Activated CD4-positive, alpha-beta T cell treated with anti-CD3 and anti-CD28 coated beads for 36 hours (primary cell): ENCODE measurements at regions not wholly inside any gene's neighbourhood (a gene's known extent, or its start where the extent isn't known, plus 50 kb on each side); places are given as distances from the start of the nearest gene placed in this dataset.
"Not testable (repeated sequence)": the region's sequence is repeated elsewhere in the genome, so short reads cannot be mapped to it uniquely, and the experiment has no call there.

ENCODE experiments used
- ATAC-seq: fragments of 200-7000 bp; cut with Tn5 transposase; one replicate; pipeline ENCODE4 v1.10.0; 2021; ENCODE audit warnings: mild to moderate bottlenecking, moderate library complexity
- CTCF ChIA-PET: fragments of 350-600 bp; sonication (Branson Sonifier 250); formaldehyde crosslinking; loops from one replicate; lab custom pipeline; 2021; ENCODE audit warnings: antibody characterized with exemption; lab: Charles Lee
- POLR2A ChIA-PET: fragments of 350-600 bp; sonication (Branson Sonifier 250); formaldehyde crosslinking; loops from one replicate; lab custom pipeline; 2021; ENCODE audit warnings: antibody characterized with exemption, inconsistent platforms; lab: Charles Lee
- DNase-seq: peaks from one replicate; pipeline ENCODE4 v3.0.0-alpha.2; 2020
- H3K27ac Mint-ChIP-seq: one replicate; pipeline ENCODE4 v1.8.0; 2021; ENCODE audit warnings: mixed read lengths
- H3K27me3 Mint-ChIP-seq: one replicate; pipeline ENCODE4 v1.8.0; 2021; ENCODE audit warnings: mixed read lengths
- H3K36me3 Mint-ChIP-seq: one replicate; pipeline ENCODE4 v1.8.0; 2021; ENCODE audit warnings: low read depth, mixed read lengths
- H3K4me1 Mint-ChIP-seq: one replicate; pipeline ENCODE4 v1.8.0; 2021; ENCODE audit warnings: mixed read lengths
- H3K4me3 Mint-ChIP-seq: one replicate; pipeline ENCODE4 v1.8.0; 2021; ENCODE audit warnings: mild to moderate bottlenecking, moderate library complexity, mixed read lengths
- H3K9me3 Mint-ChIP-seq: one replicate; pipeline ENCODE4 v1.8.0; 2021; ENCODE audit warnings: low read depth, mixed read lengths
- intact Hi-C, 2 experiments: fragments of 100-400 bp; cut with DNase I in 1 of 2; cut with micrococcal nuclease in 1 of 2; formaldehyde crosslinking; loops; one replicate each; pipeline versions ENCODE4 v1.14.2 to v1.15.1; 2022 to 2024; cut with DNase I, micrococcal nuclease

DNA sequence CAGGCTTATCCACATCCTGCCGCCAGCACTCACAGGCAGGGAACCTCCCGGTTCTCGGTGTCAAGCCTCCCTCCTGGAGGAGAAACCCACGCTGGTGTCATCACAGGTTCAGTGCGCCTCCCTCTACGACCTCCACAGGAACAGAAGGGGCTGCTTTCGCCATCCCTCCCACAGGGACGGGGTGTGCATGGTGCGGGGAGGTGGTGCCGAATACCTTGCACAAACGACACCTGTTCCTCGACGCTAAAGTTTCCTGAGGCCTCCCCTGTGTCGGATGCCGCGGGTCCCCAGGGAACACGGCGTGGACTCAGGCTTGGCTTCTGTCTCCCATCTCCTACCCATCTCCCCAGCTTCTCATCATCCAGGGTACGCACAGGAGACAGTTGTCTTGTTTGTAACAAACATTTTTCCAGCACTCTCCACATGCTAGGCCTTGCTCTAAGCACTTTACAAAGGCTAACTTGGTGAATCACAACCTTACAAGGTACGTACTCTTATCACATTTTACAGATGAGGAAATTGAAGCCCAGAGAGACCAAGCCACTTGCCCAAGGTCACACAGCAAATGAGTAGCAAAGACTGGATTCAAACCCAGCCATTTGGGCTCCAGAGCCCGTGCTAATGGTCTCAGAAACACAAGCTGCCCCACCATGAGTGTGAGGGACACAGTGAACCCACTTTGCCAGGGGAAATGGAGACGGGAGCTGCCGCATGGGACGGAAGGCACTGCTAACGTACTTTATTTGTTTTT lies 271.6 kb downstream of the C16orf95 start:
- Mint-ChIP-seq H3K36me3 (no peaks in the 10 kb centered on the region), H3K4me1 (no peaks in the 10 kb centered on the region), H3K27me3 (peaks cover 10% of the 10 kb centered on the region), H3K27ac (no peak overlapping the region), H3K9me3 (no peaks in the 10 kb centered on the region), H3K4me3 (no peak overlapping the region)
- POLR2A ChIA-PET = no interaction called here
- CTCF ChIA-PET = interaction anchor here (1.0 kb wide), 1 partner anchor 17 kb away, joined by 5 read pairs; no protein-coding TSS in a partner anchor
- DNase-seq (no peak), ATAC-seq (no peak)
- intact Hi-C loops = no loop called here

DNA sequence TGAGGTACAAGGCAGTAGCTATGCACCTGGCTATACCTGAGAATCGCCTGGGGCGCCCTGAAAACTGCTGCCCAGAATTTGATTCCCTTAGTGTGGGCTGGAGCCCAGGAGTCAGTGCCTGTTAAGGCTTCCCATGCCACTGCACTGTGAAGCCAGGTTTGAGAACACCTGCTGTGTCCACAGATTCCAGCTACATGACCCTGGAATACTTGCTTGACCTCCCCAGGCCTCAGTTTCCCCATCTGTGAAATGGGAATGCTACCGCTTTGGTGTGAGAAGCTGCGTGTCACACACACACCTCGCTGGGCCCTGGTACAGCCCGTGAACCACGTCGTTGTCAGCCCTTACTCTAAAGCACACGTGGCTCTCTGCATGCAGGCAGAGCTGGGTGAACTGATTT lies 271.0 kb downstream of the C16orf95 start:
- intact Hi-C loops = no loop called here
- no peak for ATAC-seq

DNA sequence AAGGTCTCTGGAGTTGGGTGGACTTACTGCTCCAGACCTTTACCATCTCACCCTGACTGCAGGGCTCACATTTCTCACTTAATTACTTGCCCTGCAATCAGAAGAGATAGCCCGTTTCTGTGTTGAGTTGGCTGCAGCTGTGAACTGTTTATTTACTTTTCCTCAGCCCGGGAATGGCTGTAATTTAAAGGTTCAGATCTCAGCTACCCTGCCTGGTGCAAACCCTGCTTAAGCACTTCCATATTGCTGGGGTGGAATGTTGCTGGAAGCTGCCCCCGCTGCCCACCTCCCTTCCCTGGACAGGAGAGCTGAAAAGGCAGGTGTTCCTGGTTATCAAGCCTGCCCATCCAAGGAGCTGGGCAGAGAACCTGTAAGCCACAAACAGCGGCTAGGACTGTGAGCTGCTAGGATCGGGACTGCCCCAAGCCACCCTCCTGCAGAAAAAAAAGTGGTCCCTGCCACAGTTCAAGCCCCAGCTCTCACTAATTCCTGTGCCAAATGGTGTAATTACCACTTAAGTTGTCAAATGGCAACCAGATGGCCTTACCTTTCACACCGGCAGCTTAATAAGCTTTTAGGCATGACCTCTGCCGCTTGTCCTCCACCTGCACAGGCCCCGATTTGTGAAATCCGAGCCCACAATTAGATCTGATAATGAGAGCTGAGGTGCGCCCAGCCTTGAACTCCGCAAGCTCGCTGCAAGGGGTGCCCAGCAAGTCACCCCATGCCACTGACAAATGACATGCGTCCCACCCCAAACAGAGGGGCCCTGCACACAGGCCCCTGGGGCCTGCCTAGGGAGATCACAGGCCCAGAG lies 269.8 kb downstream of the C16orf95 start:
- Mint-ChIP-seq H3K4me1 (no peaks in the 10 kb centered on the region), H3K36me3 (no peaks in the 10 kb centered on the region), H3K27me3 (peaks cover 14% of the 10 kb centered on the region), H3K9me3 (no peaks in the 10 kb centered on the region), H3K4me3 (no peak overlapping the region), H3K27ac (no peak overlapping the region)
- DNase-seq (no peak), ATAC-seq (no peak)
- POLR2A ChIA-PET = no interaction called here
- intact Hi-C loops = no loop called here
- CTCF ChIA-PET = interaction anchor here (0.8 kb wide), 1 partner anchor 15 kb away, joined by 3 read pairs; no protein-coding TSS in a partner anchor

More for the DNA sequence above, 271.0 kb downstream of the C16orf95 start:
- DNase-seq = no peak
- CTCF ChIA-PET = interaction anchor here (0.6 to 1.0 kb wide), 3 partner anchors 16 to 399 kb away, joined by 3 to 5 read pairs (median 3); no protein-coding TSS in a partner anchor
- no peaks in the 10 kb centered on the region for H3K9me3 Mint-ChIP-seq
- H3K4me3 Mint-ChIP-seq = no peak overlapping the region
- POLR2A ChIA-PET = no interaction called here
- H3K4me1 Mint-ChIP-seq = no peaks in the 10 kb centered on the region
- H3K36me3 Mint-ChIP-seq = no peaks in the 10 kb centered on the region
- no peak overlapping the region for H3K27ac Mint-ChIP-seq
- H3K27me3 Mint-ChIP-seq = peaks cover 10% of the 10 kb centered on the region

DNA sequence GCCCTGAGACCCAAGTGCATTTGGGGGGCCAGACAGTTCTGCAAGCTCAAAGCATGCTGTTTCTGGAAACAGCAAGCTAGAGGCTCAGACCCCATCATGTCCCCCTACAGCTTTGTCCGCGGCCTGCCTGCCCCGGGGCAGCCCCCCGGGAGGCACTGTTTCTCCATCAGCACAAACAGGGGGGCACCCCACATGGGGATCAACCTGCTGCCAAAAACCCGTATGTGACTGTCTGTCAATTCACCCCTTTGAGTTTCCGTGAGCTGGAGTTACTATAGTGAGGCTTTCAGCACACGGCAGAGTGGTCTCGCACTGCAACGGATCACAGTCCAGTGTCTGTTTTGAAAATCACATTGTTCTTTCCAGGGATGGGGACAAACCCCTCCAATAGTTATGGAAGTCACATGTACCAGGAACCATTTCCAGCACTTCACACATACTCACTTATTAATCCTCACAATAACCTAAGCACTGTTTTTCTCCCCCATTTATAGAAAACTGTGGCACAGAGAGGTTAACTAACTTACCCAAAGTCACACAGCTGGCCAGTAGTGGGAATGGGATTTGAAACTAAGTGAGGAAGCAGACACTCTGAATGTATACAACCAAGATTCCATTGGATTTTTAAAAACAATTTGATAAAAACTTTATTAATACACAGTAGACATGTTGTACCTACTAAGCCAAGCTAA lies 269.0 kb downstream of the C16orf95 start:
- ATAC-seq (no peak), DNase-seq (no peak)
- H3K9me3 Mint-ChIP-seq = no peaks in the 10 kb centered on the region
- H3K4me1 Mint-ChIP-seq = no peaks in the 10 kb centered on the region
- no peaks in the 10 kb centered on the region for H3K36me3 Mint-ChIP-seq
- intact Hi-C loops = no loop called here
- H3K27ac Mint-ChIP-seq = no peak overlapping the region
- ChIA-PET POLR2A (interaction anchor here (0.6 kb wide), 1 partner anchor 47 kb away, joined by 3 read pairs; no protein-coding TSS in a partner anchor), CTCF (no interaction called here)
- H3K27me3 Mint-ChIP-seq = peaks cover 15% of the 10 kb centered on the region
- H3K4me3 Mint-ChIP-seq = no peak overlapping the region

DNA sequence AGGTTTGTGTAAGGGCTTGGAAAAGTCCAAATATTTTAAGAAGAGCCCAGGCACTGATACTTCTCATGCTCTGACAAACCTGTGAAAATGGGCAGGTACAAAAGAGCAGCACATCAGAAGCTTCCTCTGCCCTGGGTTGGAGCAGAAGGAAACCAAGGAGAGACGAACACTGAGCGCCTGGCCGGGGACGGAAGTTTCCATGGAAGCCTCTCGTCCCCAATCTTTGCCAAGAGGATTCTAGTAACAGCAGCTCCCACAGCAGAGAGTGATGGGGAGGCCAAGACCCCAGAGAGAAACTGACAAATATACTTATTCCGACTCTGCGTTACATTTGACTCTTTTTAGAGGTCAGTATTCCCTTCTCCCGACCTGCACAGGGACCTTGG lies 268.5 kb downstream of the C16orf95 start:
- intact Hi-C loops = no loop called here
- Mint-ChIP-seq H3K9me3 (no peaks in the 10 kb centered on the region), H3K4me1 (no peaks in the 10 kb centered on the region), H3K4me3 (no peak overlapping the region), H3K36me3 (no peaks in the 10 kb centered on the region), H3K27ac (no peak overlapping the region), H3K27me3 (peaks cover 14% of the 10 kb centered on the region)
- CTCF ChIA-PET = no interaction called here
- POLR2A ChIA-PET = interaction anchor here (0.6 kb wide), 1 partner anchor 47 kb away, joined by 3 read pairs; no protein-coding TSS in a partner anchor
- ATAC-seq (no peak), DNase-seq (no peak)

DNA sequence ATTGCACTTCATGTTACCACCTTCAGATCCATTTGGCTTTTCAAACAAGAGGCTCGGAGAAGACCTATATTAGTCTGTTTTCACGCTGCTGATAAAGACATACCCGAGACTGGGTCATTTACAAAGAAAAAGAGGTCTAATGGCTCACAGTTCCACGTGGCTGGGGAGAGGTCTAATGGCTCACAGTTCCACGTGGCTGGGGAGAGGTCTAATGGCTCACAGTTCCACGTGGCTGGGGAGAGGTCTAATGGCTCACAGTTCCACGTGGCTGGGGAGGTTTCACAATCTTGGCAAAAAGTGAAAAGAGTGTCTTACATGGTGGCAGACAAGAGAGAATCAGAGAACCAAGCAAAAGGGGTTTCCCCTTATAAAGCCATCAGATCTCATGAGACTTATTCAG lies 268.0 kb downstream of the C16orf95 start:
- H3K9me3 Mint-ChIP-seq, H3K27ac Mint-ChIP-seq, intact Hi-C loops, H3K4me1 Mint-ChIP-seq, H3K36me3 Mint-ChIP-seq, POLR2A ChIA-PET, ATAC-seq, DNase-seq, H3K4me3 Mint-ChIP-seq: not testable (repeated sequence)
- H3K27me3 Mint-ChIP-seq = peaks cover 13% of the 10 kb centered on the region
- CTCF ChIA-PET = interaction anchor here (3.6 kb wide), 1 partner anchor 13 kb away, joined by 19 read pairs; no protein-coding TSS in a partner anchor

DNA sequence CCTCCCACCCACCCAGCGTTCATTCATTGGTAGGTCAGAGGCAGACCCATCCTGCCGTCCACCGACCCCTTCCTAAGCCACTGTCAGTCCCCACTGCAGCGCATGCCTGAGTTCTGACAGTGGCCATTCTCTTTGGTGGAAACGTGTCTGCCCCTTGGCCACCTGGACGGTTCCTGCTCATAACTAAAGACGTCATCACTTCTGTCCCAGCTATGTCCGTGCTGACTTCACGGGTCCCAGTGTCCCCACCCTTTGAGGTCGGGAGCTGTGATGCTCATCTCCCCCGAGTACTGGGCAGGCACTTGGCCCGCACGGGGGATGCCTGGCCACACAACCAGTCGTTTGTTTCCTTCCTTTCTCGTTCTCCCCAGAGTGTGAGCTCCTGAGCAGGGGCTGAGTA lies 267.1 kb downstream of the C16orf95 start:
- no peaks in the 10 kb centered on the region for H3K36me3 Mint-ChIP-seq
- no peak overlapping the region for H3K4me3 Mint-ChIP-seq
- intact Hi-C loops = no loop called here
- H3K9me3 Mint-ChIP-seq = no peaks in the 10 kb centered on the region
- H3K27me3 Mint-ChIP-seq = peaks cover 16% of the 10 kb centered on the region
- H3K27ac Mint-ChIP-seq = no peak overlapping the region
- CTCF ChIA-PET = interaction anchor here (1.1 to 3.6 kb wide), 2 partner anchors 12 to 485 kb away, joined by 3 to 19 read pairs; no protein-coding TSS in a partner anchor
- POLR2A ChIA-PET = no interaction called here
- no peaks in the 10 kb centered on the region for H3K4me1 Mint-ChIP-seq
- ATAC-seq = no peak
- DNase-seq = no peak

DNA sequence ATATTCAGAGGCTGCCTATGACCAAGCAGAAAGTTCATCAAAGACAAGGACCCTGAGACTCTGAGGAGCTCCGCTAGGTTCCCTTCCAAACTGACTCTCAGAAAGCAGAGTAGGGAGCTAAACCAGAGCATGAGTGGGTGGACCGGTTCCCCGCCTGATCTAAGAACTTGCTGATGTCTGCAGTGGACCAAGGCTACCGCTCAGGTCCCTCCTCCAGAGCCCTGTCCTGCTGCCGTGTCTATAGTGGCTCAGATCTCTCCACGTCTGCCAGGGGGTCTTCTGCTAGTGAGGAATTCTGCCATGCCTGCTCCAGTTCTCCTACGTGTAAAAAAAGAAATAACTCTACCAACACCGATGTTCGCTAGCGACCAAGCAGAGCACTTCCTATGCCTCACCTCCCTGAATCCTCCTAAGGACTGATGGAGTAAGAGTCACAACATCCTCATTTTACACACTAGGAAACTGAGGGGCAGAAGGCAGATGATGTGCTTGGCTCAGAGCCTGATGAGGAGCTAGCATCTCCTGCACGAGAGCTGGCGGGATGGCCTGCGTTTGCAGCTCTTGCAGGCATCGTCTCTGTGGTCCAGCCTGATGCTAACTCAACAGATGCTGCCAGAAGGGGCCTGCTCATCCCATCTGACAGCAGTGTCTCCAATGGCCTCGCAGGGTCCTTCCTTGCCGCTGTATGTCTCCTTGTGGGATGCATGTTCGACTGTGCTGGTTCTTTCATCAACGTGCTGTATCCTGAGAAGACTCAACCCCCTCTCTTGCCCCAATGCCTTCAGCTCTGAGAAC lies 265.5 kb downstream of the C16orf95 start:
- Mint-ChIP-seq H3K27ac (no peak overlapping the region), H3K36me3 (no peaks in the 10 kb centered on the region)
- DNase-seq = no peak

DNA sequence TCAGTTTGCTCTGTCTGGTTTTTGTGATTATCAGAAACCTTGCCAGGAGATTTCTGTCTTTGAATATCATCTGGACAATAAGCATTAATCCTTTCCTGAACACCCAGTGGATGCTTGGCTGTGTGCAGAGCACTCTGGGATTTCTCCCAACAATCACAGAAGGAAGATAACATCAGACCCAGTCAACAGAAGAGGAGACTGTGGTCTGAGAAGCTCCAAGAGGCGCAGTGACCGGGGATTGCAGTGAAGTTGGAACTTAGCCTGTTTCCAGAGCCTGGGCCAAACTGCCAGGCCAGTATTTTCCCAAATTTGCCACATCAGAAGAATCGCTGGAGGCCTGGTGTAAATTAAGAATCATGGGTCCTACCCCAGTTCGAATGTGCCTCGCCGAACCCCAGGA lies 264.7 kb downstream of the C16orf95 start:
- ChIA-PET POLR2A (interaction anchor here (0.7 kb wide), 1 partner anchor 312 kb away, joined by 4 read pairs; no protein-coding TSS in a partner anchor), CTCF (interaction anchor here (3.6 kb wide), 1 partner anchor 10 kb away, joined by 19 read pairs; no protein-coding TSS in a partner anchor)
- DNase-seq (no peak), ATAC-seq (no peak)
- Mint-ChIP-seq H3K27me3 (peaks cover 16% of the 10 kb centered on the region), H3K4me3 (no peak overlapping the region), H3K27ac (no peak overlapping the region), H3K36me3 (no peaks in the 10 kb centered on the region), H3K9me3 (no peaks in the 10 kb centered on the region), H3K4me1 (no peaks in the 10 kb centered on the region)
- intact Hi-C loops = no loop called here

More for the DNA sequence above, 265.5 kb downstream of the C16orf95 start:
- Mint-ChIP-seq H3K4me1 (no peaks in the 10 kb centered on the region), H3K9me3 (no peaks in the 10 kb centered on the region), H3K4me3 (no peak overlapping the region), H3K27me3 (peaks cover 16% of the 10 kb centered on the region)
- ChIA-PET POLR2A (interaction anchor here (0.7 kb wide), 1 partner anchor 313 kb away, joined by 4 read pairs; no protein-coding TSS in a partner anchor), CTCF (interaction anchor here (1.1 to 3.6 kb wide), 2 partner anchors 10 to 487 kb away, joined by 3 to 19 read pairs; no protein-coding TSS in a partner anchor)
- no peak for ATAC-seq
- intact Hi-C loops = no loop called here
